HG03280 (cell line): ENCODE measurements at regions not wholly inside any gene's neighbourhood (a gene's known extent, or its start where the extent isn't known, plus 50 kb on each side); places are given as distances from the start of the nearest gene placed in this dataset.

Source experiments
- ATAC-seq: cut with Tn5 transposase; IDR thresholded peaks from one replicate; pipeline ENCODE4 v1.9.1; 2021; ENCODE audit warnings: mild to moderate bottlenecking, moderate library complexity; ENCODE audit not compliant: unreplicated experiment

GRCh38 chr2:155830351-155830750, 502.2 kb downstream of the NR4A2 start:
- ATAC-seq: no peak

- no peak for ATAC-seq
Observed at GRCh38 chr2:155825876-155826275, 506.6 kb downstream of the NR4A2 start.

- ATAC-seq: peak; percentile 91
Observed at GRCh38 chr2:155815851-155816250, 516.7 kb downstream of the NR4A2 start.

GRCh38 chr2:155815275-155815674, 517.2 kb downstream of the NR4A2 start:
- ATAC-seq: no peak

- no peak for ATAC-seq
Observed at GRCh38 chr2:155810411-155810810, 522.1 kb downstream of the NR4A2 start.

GRCh38 chr2:155802888-155803287, 529.6 kb downstream of the NR4A2 start:
- ATAC-seq: no peak

GRCh38 chr2:155792666-155793065, 539.9 kb downstream of the NR4A2 start:
- ATAC-seq: no peak

GRCh38 chr2:155770516-155770915, 562.0 kb downstream of the NR4A2 start:
- ATAC-seq: no peak

- ATAC-seq: no peak
Observed at GRCh38 chr2:155766342-155767115, 566.0 kb downstream of the NR4A2 start.

GRCh38 chr2:155755481-155755880, 577.0 kb downstream of the NR4A2 start:
- ATAC-seq: no peak

GRCh38 chr2:155748131-155748530, 584.4 kb downstream of the NR4A2 start:
- no peak for ATAC-seq

GRCh38 chr2:155747531-155747930, 585.0 kb downstream of the NR4A2 start:
- no peak for ATAC-seq

GRCh38 chr2:155733091-155733853, 599.2 kb downstream of the NR4A2 start:
- no peak for ATAC-seq

- ATAC-seq: no peak
Observed at GRCh38 chr2:155730804-155731203, 601.7 kb downstream of the NR4A2 start.

GRCh38 chr2:155727187-155727895, 605.2 kb downstream of the NR4A2 start:
- ATAC-seq: no peak

- ATAC-seq: no peak
Observed at GRCh38 chr2:155722290-155722689, 610.2 kb downstream of the NR4A2 start.

- no peak for ATAC-seq
Observed at GRCh38 chr2:155715705-155716104, 616.8 kb downstream of the NR4A2 start.

GRCh38 chr2:155714983-155715382, 617.5 kb downstream of the NR4A2 start:
- ATAC-seq: no peak

GRCh38 chr2:155708071-155708470, 624.5 kb downstream of the NR4A2 start:
- no peak for ATAC-seq

GRCh38 chr2:155703917-155704316, 628.6 kb downstream of the NR4A2 start:
- no peak for ATAC-seq

- ATAC-seq: no peak
Observed at GRCh38 chr2:155703048-155703447, 629.5 kb downstream of the NR4A2 start.

- no peak for ATAC-seq
Observed at GRCh38 chr2:155701721-155702120, 630.8 kb downstream of the NR4A2 start.
